Stimulated activated naive CD4-positive, alpha-beta T cell treated with Interleukin-2 at 50 U/mL for 16 hours (primary cell): ENCODE measurements at regions not wholly inside any gene's neighbourhood (a gene's known extent, or its start where the extent isn't known, plus 50 kb on each side); places are given as distances from the start of the nearest gene placed in this dataset.
"Not testable (repeated sequence)": the region's sequence is repeated elsewhere in the genome, so short reads cannot be mapped to it uniquely, and the experiment has no call there.

Source experiments
- DNase-seq: peaks from one replicate; lab custom pipeline; 2025; lab: John Stamatoyannopoulos, UW

GRCh38 chr7:35910621-35911020 is 109.8 kb downstream of the SEPTIN7 start:
- DNase-seq = not testable (repeated sequence)

GRCh38 chr7:35913350-35913749 is 112.5 kb downstream of the SEPTIN7 start:
- DNase-seq = not testable (repeated sequence)

- DNase-seq = not testable (repeated sequence)
Observed at GRCh38 chr7:35914214-35914613, 113.4 kb downstream of the SEPTIN7 start.

GRCh38 chr7:35915247-35915955 is 114.5 kb downstream of the SEPTIN7 start:
- not testable (repeated sequence) for DNase-seq

- not testable (repeated sequence) for DNase-seq
Observed at GRCh38 chr7:35918217-35918616, 117.4 kb downstream of the SEPTIN7 start.

GRCh38 chr7:35919607-35920006 is 118.8 kb downstream of the SEPTIN7 start:
- not testable (repeated sequence) for DNase-seq

- DNase-seq = not testable (repeated sequence)
Observed at GRCh38 chr7:35921338-35921737, 120.5 kb downstream of the SEPTIN7 start.

- DNase-seq = not testable (repeated sequence)
Observed at GRCh38 chr7:35924668-35925067, 123.8 kb downstream of the SEPTIN7 start.

- not testable (repeated sequence) for DNase-seq
Observed at GRCh38 chr7:35926966-35927365, 126.1 kb downstream of the SEPTIN7 start.

- DNase-seq = not testable (repeated sequence)
Observed at GRCh38 chr7:35931134-35931533, 130.3 kb downstream of the SEPTIN7 start.

GRCh38 chr7:35931551-35931950 is 130.7 kb downstream of the SEPTIN7 start:
- DNase-seq = not testable (repeated sequence)

- DNase-seq = not testable (repeated sequence)
Observed at GRCh38 chr7:35940695-35941094, 139.8 kb downstream of the SEPTIN7 start.

GRCh38 chr7:35945621-35946020 is 144.8 kb downstream of the SEPTIN7 start:
- DNase-seq = not testable (repeated sequence)

GRCh38 chr7:35955735-35956134 is 154.9 kb downstream of the SEPTIN7 start:
- DNase-seq = not testable (repeated sequence)

GRCh38 chr7:35956988-35957387 is 156.1 kb downstream of the SEPTIN7 start:
- not testable (repeated sequence) for DNase-seq

- DNase-seq = not testable (repeated sequence)
Observed at GRCh38 chr7:35961260-35961659, 160.4 kb downstream of the SEPTIN7 start.

GRCh38 chr7:35962607-35963006 is 161.8 kb downstream of the SEPTIN7 start:
- DNase-seq = not testable (repeated sequence)

- DNase-seq = no peak
Observed at GRCh38 chr7:35967366-35968139, 166.7 kb downstream of the SEPTIN7 start.

GRCh38 chr7:35968140-35968940 is 167.5 kb downstream of the SEPTIN7 start:
- no peak for DNase-seq

- DNase-seq = no peak
Observed at GRCh38 chr7:35969066-35969465, 168.2 kb downstream of the SEPTIN7 start.

GRCh38 chr7:35970458-35970857 is 169.6 kb downstream of the SEPTIN7 start:
- DNase-seq = no peak
